ENCODE measurements at regions not wholly inside any gene's neighbourhood (a gene's known extent, or its start where the extent isn't known, plus 50 kb on each side); places are given as distances from the start of the nearest gene placed in this dataset. TPM values are rescaled to one million over a fixed set of nuclear protein-coding genes. Genes with fewer than 3 reads are reported as not detected.

Small RNA genes lying in the stretch of these regions (microRNA-seq; reads per million reads assigned to microRNA genes)
- gene RF00019 (ENCODE audit: insufficient read depth, insufficient read length) (not detected), gene RNU11-5P (ENCODE audit: insufficient read depth, insufficient read length) (not detected), gene RNU6-864P (ENCODE audit: insufficient read depth, insufficient read length) (not detected)

Small RNA genes lying in the stretch of these regions (small RNA-seq; reads per million reads assigned to genes)
- 0 reads per million in 5 experiments for gene RF00019
- 0 reads per million in 5 experiments for gene RNU11-5P
- gene RNU6-864P: 0 reads per million in 5 experiments

Measured in IMR-90 (cell line).